DMS153 treated with DMSO at 0.1 percent for 48 hours (cell line): ENCODE measurements at regions not wholly inside any gene's neighbourhood (a gene's known extent, or its start where the extent isn't known, plus 50 kb on each side); places are given as distances from the start of the nearest gene placed in this dataset.

Experiments used
- DNase-seq: peaks from one replicate; lab custom pipeline; 2025; ENCODE audit not compliant: unreplicated experiment; lab: John Stamatoyannopoulos, UW

GRCh38 chr6:169310983-169311382, 57.3 kb upstream of the THBS2 start:
- no peak for DNase-seq
